H9 (cell line): ENCODE measurements at regions not wholly inside any gene's neighbourhood (a gene's known extent, or its start where the extent isn't known, plus 50 kb on each side); places are given as distances from the start of the nearest gene placed in this dataset.

Experiments used
- DNase-seq: peaks from one replicate; pipeline ENCODE4 v3.0.0-alpha.2; 2017
- H2AFZ ChIP-seq: one replicate; pipeline ENCODE4 v1.6.1; 2013; ENCODE audit warnings: mild to moderate bottlenecking, low read length, control low read depth, moderate library complexity
- H2AK5ac ChIP-seq: 2 replicates; pipeline ENCODE4 v1.6.1; 2013; ENCODE audit warnings: low read length, control low read depth, mixed read lengths; ENCODE audit not compliant: insufficient read length
- H2BK120ac ChIP-seq: one replicate; pipeline ENCODE4 v1.6.1; 2013; ENCODE audit warnings: low read depth, mild to moderate bottlenecking, low read length, control low read depth, inconsistent platforms; ENCODE audit not compliant: poor library complexity, severe bottlenecking
- H2BK12ac ChIP-seq: 2 replicates; pipeline ENCODE4 v1.6.1; 2013; ENCODE audit warnings: low read length, control low read depth, mixed read lengths, low read depth; ENCODE audit not compliant: insufficient read length
- H2BK15ac ChIP-seq: 2 replicates; pipeline ENCODE4 v1.6.1; 2013; ENCODE audit warnings: low read depth, low read length, control low read depth
- H2BK20ac ChIP-seq: one replicate; pipeline ENCODE4 v1.6.1; 2013; ENCODE audit warnings: low read depth, mild to moderate bottlenecking, low read length, control low read depth, inconsistent platforms; ENCODE audit not compliant: poor library complexity, severe bottlenecking
- H2BK5ac ChIP-seq: 2 replicates; pipeline ENCODE4 v1.6.1; 2013; ENCODE audit warnings: low read length, control low read depth, mixed read lengths; ENCODE audit not compliant: insufficient read length
- H3K14ac ChIP-seq: 2 replicates; pipeline ENCODE4 v1.6.1; 2013; ENCODE audit warnings: low read length, control low read depth; ENCODE audit not compliant: insufficient read depth
- H3K18ac ChIP-seq: 2 replicates; pipeline ENCODE4 v1.6.1; 2013; ENCODE audit warnings: low read depth, mild to moderate bottlenecking, mixed read lengths, low read length, control low read depth; ENCODE audit not compliant: insufficient read length
- H3K23ac ChIP-seq: 2 replicates; pipeline ENCODE4 v1.6.1; 2013; ENCODE audit warnings: low read length, control low read depth, mixed read lengths, low read depth; ENCODE audit not compliant: insufficient read length
- H3K23me2 ChIP-seq: 2 replicates; pipeline ENCODE4 v1.6.1; 2013; ENCODE audit warnings: low read depth, mild to moderate bottlenecking, mixed read lengths, low read length, control low read depth; ENCODE audit not compliant: insufficient read length, poor library complexity, severe bottlenecking
- H3K27ac ChIP-seq: 2 replicates; pipeline ENCODE4 v1.5.1; 2013; ENCODE audit warnings: low read length, control low read depth, mixed read lengths, low read depth; ENCODE audit not compliant: insufficient read length
- H3K27me3 ChIP-seq: 2 replicates; pipeline ENCODE4 v1.6.1; 2013; ENCODE audit warnings: low read length, control low read depth, inconsistent platforms; ENCODE audit not compliant: insufficient read depth
- H3K4ac ChIP-seq: 2 replicates; pipeline ENCODE4 v1.6.1; 2013; ENCODE audit warnings: low read depth, mild to moderate bottlenecking, control low read depth, inconsistent platforms, low read length, moderate library complexity
- H3K4me1 ChIP-seq: 2 replicates; pipeline ENCODE4 v1.6.1; 2013; ENCODE audit warnings: low read length, control low read depth, inconsistent platforms; ENCODE audit not compliant: insufficient read depth
- H3K4me2 ChIP-seq: 2 replicates; pipeline ENCODE4 v1.6.1; 2013; ENCODE audit warnings: low read length, control low read depth, mixed read lengths; ENCODE audit not compliant: insufficient read length, insufficient read depth
- H3K56ac ChIP-seq: 2 replicates; pipeline ENCODE4 v1.6.1; 2013; ENCODE audit warnings: low read depth, mild to moderate bottlenecking, mixed read lengths, low read length, control low read depth; ENCODE audit not compliant: insufficient read length
- H3K79me1 ChIP-seq: 2 replicates; pipeline ENCODE4 v1.6.1; 2013; ENCODE audit warnings: low read depth, mild to moderate bottlenecking, moderate library complexity, low read length, control low read depth, inconsistent platforms; ENCODE audit not compliant: insufficient read depth, poor library complexity, severe bottlenecking
- H3K79me2 ChIP-seq: 2 replicates; pipeline ENCODE4 v1.6.1; 2013; ENCODE audit warnings: low read length, control low read depth, inconsistent platforms; ENCODE audit not compliant: insufficient read depth
- H3K9ac ChIP-seq: 2 replicates; pipeline ENCODE4 v1.6.1; 2013; ENCODE audit warnings: low read length, control low read depth, mixed read lengths; ENCODE audit not compliant: insufficient read length; ENCODE audit errors: extremely low read depth
- H3K9me3 ChIP-seq: one replicate; pipeline ENCODE4 v1.6.1; 2013; ENCODE audit warnings: low read depth, low read length, inconsistent platforms; ENCODE audit not compliant: control insufficient read depth
- H3T11ph ChIP-seq: one replicate; pipeline ENCODE4 v1.6.1; 2013; ENCODE audit warnings: mild to moderate bottlenecking, low read length, control low read depth, inconsistent platforms
- H4K20me1 ChIP-seq: one replicate; pipeline ENCODE4 v1.6.1; 2013; ENCODE audit not compliant: control insufficient read depth, insufficient read length, insufficient read depth
- H4K5ac ChIP-seq: 2 replicates; pipeline ENCODE4 v1.6.1; 2013; ENCODE audit warnings: low read depth, mild to moderate bottlenecking, mixed read lengths, low read length, control low read depth; ENCODE audit not compliant: insufficient read length
- H4K8ac ChIP-seq: replicated peaks from 2 replicates; pipeline ENCODE4 v1.6.1; 2013; ENCODE audit warnings: low read length, control low read depth, mixed read lengths, low read depth; ENCODE audit not compliant: insufficient read length
- H4K91ac ChIP-seq: 2 replicates; pipeline ENCODE4 v1.6.1; 2013; ENCODE audit warnings: low read depth, mild to moderate bottlenecking, moderate library complexity, mixed read lengths, low read length, control low read depth; ENCODE audit not compliant: insufficient read length
- H3K27ac Mint-ChIP-seq, 3 experiments: 2 replicates in 2 of 3; 3 replicates in 1 of 3; pipeline ENCODE4 v1.8.0; 2020 to 2021; ENCODE audit warnings: mixed read lengths in 3 of 3, mild to moderate bottlenecking in 1 of 3, moderate library complexity in 1 of 3
- H3K27me3 Mint-ChIP-seq: 2 replicates; pipeline ENCODE4 v1.8.0; 2021; ENCODE audit warnings: low read depth, mild to moderate bottlenecking, moderate library complexity, mixed read lengths
- H3K36me3 Mint-ChIP-seq, 3 experiments: 2 replicates in 2 of 3; 3 replicates in 1 of 3; pipeline ENCODE4 v1.8.0; 2020 to 2021; ENCODE audit warnings: low read depth in 3 of 3, mixed read lengths in 3 of 3; ENCODE audit not compliant: insufficient read depth in 1 of 3
- H3K4me1 Mint-ChIP-seq, 2 experiments: 2 replicates each; pipeline ENCODE4 v1.8.0; 2020; ENCODE audit warnings: mixed read lengths in 2 of 2
- H3K4me3 Mint-ChIP-seq, 2 experiments: 2 replicates in 1 of 2; 3 replicates in 1 of 2; pipeline ENCODE4 v1.8.0; 2020 to 2021; ENCODE audit warnings: mild to moderate bottlenecking in 2 of 2, mixed read lengths in 2 of 2, moderate library complexity in 1 of 2
- H3K9me3 Mint-ChIP-seq, 2 experiments: 2 replicates in 1 of 2; 3 replicates in 1 of 2; pipeline ENCODE4 v1.8.0; 2020; ENCODE audit warnings: mild to moderate bottlenecking in 2 of 2, mixed read lengths in 2 of 2, moderate library complexity in 1 of 2
- CTCF ChIP-seq: fragments of 200-600 bp; sonication (generic); conservative IDR thresholded peaks from 3 replicates; pipeline ENCODE4 v1.8.0; 2021; ENCODE audit warnings: antibody characterized with exemption, mild to moderate bottlenecking
- WGBS: extraction: QIAGEN DNeasy Blood & Tissue Kit; methylation state at CpG from one replicate; pipeline ENCODE4 v1.1.7; 2013; ENCODE audit warnings: missing lambda C conversion rate, low lambda C conversion rate, mixed read lengths; ENCODE audit not compliant: insufficient read length; ENCODE audit errors: extremely low coverage; 5-methylcytosine and 5-hydroxymethylcytosine counted together

GRCh38 chr1:199759268-199759730, 268.2 kb upstream of the NR5A2 start:
- H2AFZ ChIP-seq, result no peak overlapping the region
- H3K27ac Mint-ChIP-seq, result no peak overlapping the region

More at GRCh38 chr1:199759268-199759730, 268.2 kb upstream of the NR5A2 start:
- DNase-seq, result no peak
- Histone ChIP-seq H3K14ac (no peak overlapping the region), H2AK5ac (no peak overlapping the region), H3K79me2 (no peaks in the 10 kb centered on the region), H2BK5ac (no peak overlapping the region), H4K8ac (no peak overlapping the region), H4K91ac (no peak overlapping the region), H4K20me1 (no peaks in the 10 kb centered on the region), H3K27ac (no peak overlapping the region), H3K4me1 (peaks cover 2% of the 10 kb centered on the region; the same call in 1 of the 2 replicates), H3K9me3 (no peaks in the 10 kb centered on the region), H2BK20ac (no peak overlapping the region), H3K4me2 (no peak overlapping the region), H4K5ac (no peak overlapping the region), H2BK120ac (no peak overlapping the region), H3K56ac (no peak overlapping the region), H3K79me1 (no peaks in the 10 kb centered on the region), H3K18ac (no peak overlapping the region), H3T11ph (no peak overlapping the region), H2BK15ac (no peak overlapping the region), H3K9ac (no peak overlapping the region), H3K4ac (no peak overlapping the region), H3K23me2 (no peaks in the 10 kb centered on the region), H3K27me3 (no peaks in the 10 kb centered on the region), H3K23ac (no peak overlapping the region), H2BK12ac (no peak overlapping the region)
- no CpG with 5 or more reads among the region's 3 CpGs for WGBS
- Mint-ChIP-seq H3K27me3 (no peaks in the 10 kb centered on the region), H3K4me1 (peaks cover 0 to 13% of the 10 kb centered on the region in 2 experiments; a peak in 2 of 4 replicates), H3K36me3 (no peaks in the 10 kb centered on the region), H3K4me3 (no peak overlapping the region), H3K9me3 (no peaks in the 10 kb centered on the region)
- no peak for TF ChIP-seq CTCF
